Type B pancreatic cell (in vitro differentiated cells): ENCODE measurements at regions not wholly inside any gene's neighbourhood (a gene's known extent, or its start where the extent isn't known, plus 50 kb on each side); places are given as distances from the start of the nearest gene placed in this dataset.

Experiments used
- DNase-seq: peaks from one replicate; pipeline ENCODE4 v3.0.0; 2021; ENCODE audit warnings: mixed read lengths; ENCODE audit not compliant: unreplicated experiment; ENCODE audit errors: extremely low spot score
- H3K27ac Mint-ChIP-seq: 2 replicates; pipeline ENCODE4 v1.8.0; 2021; ENCODE audit warnings: mild to moderate bottlenecking, mixed read lengths
- H3K27me3 Mint-ChIP-seq: 2 replicates; pipeline ENCODE4 v1.8.0; 2021; ENCODE audit warnings: mixed read lengths
- H3K36me3 Mint-ChIP-seq: 2 replicates; pipeline ENCODE4 v1.8.0; 2021; ENCODE audit warnings: mixed read lengths
- H3K4me1 Mint-ChIP-seq: one replicate; pipeline ENCODE4 v1.8.0; 2021; ENCODE audit warnings: mixed read lengths; ENCODE audit not compliant: unreplicated experiment
- H3K4me3 Mint-ChIP-seq: 2 replicates; pipeline ENCODE4 v1.8.0; 2021; ENCODE audit warnings: mild to moderate bottlenecking, mixed read lengths
- H3K9me3 Mint-ChIP-seq: 2 replicates; pipeline ENCODE4 v1.8.0; 2021; ENCODE audit warnings: mixed read lengths
- TF ChIP-seq, protein P1 (sequence below): fragments of 200-600 bp; sonication (generic); conservative IDR thresholded peaks from 2 replicates; pipeline ENCODE4 v1.5.0; 2021; ENCODE audit warnings: antibody characterized with exemption, mild to moderate bottlenecking

DNA sequence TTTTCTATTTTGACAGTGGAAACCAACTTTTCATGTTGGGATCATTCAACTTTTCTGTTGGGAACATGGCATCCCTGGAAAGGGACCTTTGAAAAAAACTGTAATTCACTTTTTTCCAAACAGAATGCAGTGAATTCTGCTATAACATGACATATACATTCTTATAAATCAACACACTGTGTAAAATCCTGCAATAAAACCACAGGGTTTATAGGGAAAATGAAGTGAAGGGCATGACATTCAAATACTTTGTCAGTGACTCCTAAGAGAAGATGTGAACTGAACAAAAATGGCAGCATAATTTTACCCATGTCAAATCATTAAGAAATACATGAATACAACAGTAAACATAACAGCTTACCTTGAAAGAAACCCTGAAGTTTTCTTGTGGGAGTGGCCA, 264.5 kb upstream of the ANKRD50 start:
- Mint-ChIP-seq H3K4me1 (peaks cover 10% of the 10 kb centered on the region), H3K4me3 (no peak overlapping the region), H3K27me3 (no peaks in the 10 kb centered on the region), H3K27ac (no peak overlapping the region), H3K9me3 (no peaks in the 10 kb centered on the region), H3K36me3 (no peaks in the 10 kb centered on the region)
- no peak for DNase-seq
- TF ChIP-seq, protein P1, sequence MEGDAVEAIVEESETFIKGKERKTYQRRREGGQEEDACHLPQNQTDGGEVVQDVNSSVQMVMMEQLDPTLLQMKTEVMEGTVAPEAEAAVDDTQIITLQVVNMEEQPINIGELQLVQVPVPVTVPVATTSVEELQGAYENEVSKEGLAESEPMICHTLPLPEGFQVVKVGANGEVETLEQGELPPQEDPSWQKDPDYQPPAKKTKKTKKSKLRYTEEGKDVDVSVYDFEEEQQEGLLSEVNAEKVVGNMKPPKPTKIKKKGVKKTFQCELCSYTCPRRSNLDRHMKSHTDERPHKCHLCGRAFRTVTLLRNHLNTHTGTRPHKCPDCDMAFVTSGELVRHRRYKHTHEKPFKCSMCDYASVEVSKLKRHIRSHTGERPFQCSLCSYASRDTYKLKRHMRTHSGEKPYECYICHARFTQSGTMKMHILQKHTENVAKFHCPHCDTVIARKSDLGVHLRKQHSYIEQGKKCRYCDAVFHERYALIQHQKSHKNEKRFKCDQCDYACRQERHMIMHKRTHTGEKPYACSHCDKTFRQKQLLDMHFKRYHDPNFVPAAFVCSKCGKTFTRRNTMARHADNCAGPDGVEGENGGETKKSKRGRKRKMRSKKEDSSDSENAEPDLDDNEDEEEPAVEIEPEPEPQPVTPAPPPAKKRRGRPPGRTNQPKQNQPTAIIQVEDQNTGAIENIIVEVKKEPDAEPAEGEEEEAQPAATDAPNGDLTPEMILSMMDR, result no peak

DNA sequence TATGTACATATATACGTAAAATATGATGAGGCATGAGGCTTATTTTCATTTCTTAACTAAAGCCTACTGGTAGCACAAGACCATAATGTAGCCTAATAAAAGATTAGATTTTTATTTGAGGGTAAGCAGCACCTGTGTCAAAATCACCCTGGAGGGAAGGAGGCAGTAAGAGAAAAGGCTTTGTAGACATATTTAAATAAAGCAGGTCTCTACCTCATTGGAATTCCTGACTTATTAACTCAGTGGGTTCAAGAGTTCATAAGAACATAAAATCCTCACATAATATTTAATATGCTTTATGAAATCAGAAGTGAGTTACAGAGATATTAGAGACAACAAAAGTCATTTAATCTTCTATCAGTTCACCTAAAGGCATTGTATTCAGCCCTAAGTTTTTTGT, 261.6 kb upstream of the ANKRD50 start:
- Mint-ChIP-seq H3K9me3 (no peaks in the 10 kb centered on the region), H3K27me3 (no peaks in the 10 kb centered on the region), H3K36me3 (no peaks in the 10 kb centered on the region), H3K4me3 (no peak overlapping the region), H3K27ac (no peak overlapping the region), H3K4me1 (peaks cover 10% of the 10 kb centered on the region)
- no peak for DNase-seq
- TF ChIP-seq, protein P1, result no peak

DNA sequence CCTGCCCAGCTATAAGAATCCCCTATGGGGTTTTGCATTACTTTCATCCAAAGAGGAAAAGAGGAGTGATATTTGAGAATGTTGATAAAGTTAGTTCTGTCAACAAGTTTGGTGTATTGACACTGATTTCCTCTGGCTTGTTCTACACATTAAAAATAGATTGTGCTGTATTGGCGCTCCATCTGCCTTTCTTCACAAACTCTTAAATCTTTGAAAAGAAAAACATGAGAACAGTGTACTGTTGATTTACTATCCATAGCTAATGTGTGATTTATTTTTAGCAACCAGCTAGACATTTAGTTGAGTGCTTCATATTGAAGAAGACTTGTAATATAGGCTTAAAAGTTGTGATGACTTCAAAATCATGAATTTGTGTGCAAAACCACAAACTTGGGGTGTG, 261.2 kb upstream of the ANKRD50 start:
- TF ChIP-seq, protein P1, result no peak
- Mint-ChIP-seq H3K4me3 (no peak overlapping the region), H3K27me3 (no peaks in the 10 kb centered on the region), H3K4me1 (peaks cover 10% of the 10 kb centered on the region), H3K27ac (no peak overlapping the region), H3K9me3 (no peaks in the 10 kb centered on the region), H3K36me3 (no peaks in the 10 kb centered on the region)
- DNase-seq, result no peak

DNA sequence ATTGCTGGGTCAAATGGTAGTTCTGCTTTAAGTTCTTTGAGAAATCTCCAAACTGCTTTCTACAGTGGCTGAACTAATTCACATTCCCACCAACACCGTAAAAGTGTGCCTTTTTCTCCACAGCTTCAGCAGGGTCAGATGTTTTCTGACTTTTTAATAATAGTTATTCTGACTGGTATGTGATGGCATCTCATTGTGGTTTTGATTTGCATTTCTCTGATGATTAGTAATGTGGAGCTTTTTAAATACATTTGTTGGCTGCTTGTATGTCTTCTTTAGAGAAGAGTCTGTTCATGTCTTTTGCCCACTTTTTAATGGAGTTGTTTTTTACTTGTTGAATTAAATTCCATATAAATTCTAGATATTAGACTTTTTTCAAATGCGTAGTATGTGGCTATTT, 257.5 kb upstream of the ANKRD50 start:
- TF ChIP-seq, protein P1, result no peak
- no peaks in the 10 kb centered on the region for H3K27me3 Mint-ChIP-seq
- no peaks in the 10 kb centered on the region for H3K36me3 Mint-ChIP-seq
- peaks cover 10% of the 10 kb centered on the region for H3K4me1 Mint-ChIP-seq
- no peak for DNase-seq
- H3K9me3 Mint-ChIP-seq, result no peaks in the 10 kb centered on the region
- H3K4me3 Mint-ChIP-seq, result no peak overlapping the region
- no peak overlapping the region for H3K27ac Mint-ChIP-seq

DNA sequence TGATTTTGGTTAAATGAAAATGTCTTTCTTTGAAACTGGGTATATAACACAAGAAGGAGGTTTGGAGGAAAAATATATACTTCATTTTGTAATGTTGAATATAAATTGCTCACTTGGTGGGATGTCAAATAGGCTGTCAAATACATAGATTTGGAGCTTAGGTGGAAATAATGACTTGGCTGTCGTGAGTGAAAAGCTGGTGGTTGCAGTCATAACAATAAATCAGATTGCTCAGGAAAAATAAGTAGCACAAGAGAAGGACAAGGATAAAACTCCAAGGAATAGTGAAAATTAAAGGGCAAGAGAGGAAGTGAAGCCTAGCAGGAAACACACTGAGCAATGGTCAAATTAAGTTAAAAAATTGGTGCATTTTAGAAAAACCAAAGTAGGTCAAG, 253.0 kb upstream of the ANKRD50 start:
- no peak for DNase-seq
- no peak overlapping the region for H3K27ac Mint-ChIP-seq
- H3K36me3 Mint-ChIP-seq, result no peaks in the 10 kb centered on the region
- H3K9me3 Mint-ChIP-seq, result peaks cover 14% of the 10 kb centered on the region
- TF ChIP-seq, protein P1, result no peak
- H3K27me3 Mint-ChIP-seq, result no peaks in the 10 kb centered on the region
- no peaks in the 10 kb centered on the region for H3K4me1 Mint-ChIP-seq
- no peak overlapping the region for H3K4me3 Mint-ChIP-seq

DNA sequence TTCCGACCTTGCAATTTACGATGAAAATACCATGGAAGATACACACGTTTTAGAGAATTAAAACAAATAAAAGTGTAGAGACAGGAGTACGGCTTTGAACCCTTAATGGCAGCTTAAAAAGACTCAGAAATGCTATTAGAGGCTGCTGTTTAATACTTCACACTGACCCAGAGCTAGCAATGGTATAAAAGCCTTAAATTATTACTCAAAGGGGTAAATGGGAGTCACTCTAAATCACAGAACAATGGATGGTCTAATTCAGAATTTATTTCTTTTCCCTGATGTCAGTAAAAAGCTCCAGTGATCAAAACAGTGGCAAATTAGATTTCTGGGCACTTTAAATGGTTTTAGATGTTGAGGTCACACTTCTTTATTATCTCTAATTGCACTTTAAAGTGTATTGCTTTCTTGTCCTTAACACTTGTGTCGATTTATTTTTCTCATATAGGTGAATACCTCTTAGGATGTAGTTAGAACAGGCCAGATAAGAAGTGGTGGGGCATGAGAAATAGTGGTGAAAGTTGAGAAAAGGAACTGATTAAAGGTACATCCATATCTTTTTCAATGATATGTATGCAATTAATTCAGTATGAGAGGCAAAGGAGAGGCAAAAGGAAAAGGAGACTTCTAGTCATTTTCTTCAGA, 252.4 kb upstream of the ANKRD50 start:
- Mint-ChIP-seq H3K4me1 (no peaks in the 10 kb centered on the region), H3K27me3 (no peaks in the 10 kb centered on the region), H3K36me3 (no peaks in the 10 kb centered on the region), H3K27ac (no peak overlapping the region), H3K4me3 (no peak overlapping the region), H3K9me3 (peaks cover 19% of the 10 kb centered on the region)
- TF ChIP-seq, protein P1, result no peak
- no peak for DNase-seq
